ENCODE measurements at regions not wholly inside any gene's neighbourhood (a gene's known extent, or its start where the extent isn't known, plus 50 kb on each side); places are given as distances from the start of the nearest gene placed in this dataset.

DNA sequence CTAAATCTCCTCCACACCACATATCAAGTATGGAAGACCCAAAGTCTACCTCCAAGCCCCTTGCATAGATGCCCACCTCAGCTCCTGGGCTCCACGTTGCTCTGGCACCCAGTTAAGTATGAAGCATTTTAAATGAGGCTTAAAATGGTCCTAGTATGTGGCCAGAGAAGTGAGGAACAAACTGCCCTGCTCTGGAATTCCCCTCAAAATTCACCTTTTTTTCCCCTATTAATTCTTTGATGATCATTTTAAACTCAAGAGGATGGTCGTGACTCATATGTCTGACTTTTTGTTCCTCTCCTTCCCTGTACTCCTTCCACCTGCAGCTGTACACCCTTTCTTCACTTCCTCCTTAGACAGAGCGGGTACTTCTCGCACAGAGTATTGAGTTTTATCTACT, 234.5 kb upstream of the MYOCD start:
- DNase-seq (ENCODE audit: low read depth, low spot score) = no peak

- no peak for DNase-seq (ENCODE audit: low read depth, low spot score)
Observed at GRCh38 chr17:12438212-12438611, 227.5 kb upstream of the MYOCD start.

- no peak for DNase-seq (ENCODE audit: low read depth, low spot score)
Observed at GRCh38 chr17:12438813-12439586, 226.7 kb upstream of the MYOCD start.

GRCh38 chr17:12445331-12445730, 220.4 kb upstream of the MYOCD start:
- DNase-seq (ENCODE audit: low read depth, low spot score) = no peak

- no peak for DNase-seq (ENCODE audit: low read depth, low spot score)
Observed at GRCh38 chr17:12457493-12457892, 208.2 kb upstream of the MYOCD start.

DNA sequence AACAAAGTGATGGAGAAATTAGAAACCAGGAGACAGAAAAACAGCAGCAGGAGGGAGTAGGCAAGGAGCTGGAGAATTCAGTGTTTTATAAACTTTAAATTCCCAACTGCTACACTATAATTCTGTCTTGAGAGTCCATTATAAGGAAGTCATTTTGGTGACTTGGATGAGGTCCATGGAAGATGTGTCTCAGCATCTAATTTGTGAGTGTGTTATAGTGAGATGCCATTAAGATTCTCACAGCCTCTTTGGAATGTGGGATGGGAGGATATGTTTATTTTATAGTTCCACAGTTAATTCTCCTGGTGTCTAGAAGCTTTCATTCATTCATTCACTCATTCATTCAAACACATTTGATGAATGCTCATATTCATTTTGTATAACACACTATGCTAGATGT, 206.0 kb upstream of the MYOCD start:
- DNase-seq (ENCODE audit: low read depth, low spot score) = no peak

DNA sequence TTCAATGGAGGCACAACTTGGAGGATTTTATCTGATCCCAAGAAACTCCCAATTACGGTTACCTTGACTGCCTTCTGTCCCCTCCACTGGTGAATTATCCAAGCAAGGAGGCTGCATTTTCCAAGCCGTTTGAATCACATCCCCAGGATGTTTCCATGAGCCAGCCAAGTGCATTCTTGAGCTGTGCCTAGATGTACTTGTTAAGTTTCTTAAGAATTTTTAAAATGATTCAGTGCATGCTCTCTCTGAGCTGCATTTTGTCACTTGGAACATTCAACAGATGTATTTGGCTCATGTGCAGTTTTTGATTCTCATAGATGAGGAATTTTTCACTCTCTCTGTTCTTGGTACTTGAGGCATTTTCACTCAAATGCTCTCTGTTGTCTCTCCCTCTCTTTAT, 202.6 kb upstream of the MYOCD start:
- no peak for DNase-seq (ENCODE audit: low read depth, low spot score)

DNA sequence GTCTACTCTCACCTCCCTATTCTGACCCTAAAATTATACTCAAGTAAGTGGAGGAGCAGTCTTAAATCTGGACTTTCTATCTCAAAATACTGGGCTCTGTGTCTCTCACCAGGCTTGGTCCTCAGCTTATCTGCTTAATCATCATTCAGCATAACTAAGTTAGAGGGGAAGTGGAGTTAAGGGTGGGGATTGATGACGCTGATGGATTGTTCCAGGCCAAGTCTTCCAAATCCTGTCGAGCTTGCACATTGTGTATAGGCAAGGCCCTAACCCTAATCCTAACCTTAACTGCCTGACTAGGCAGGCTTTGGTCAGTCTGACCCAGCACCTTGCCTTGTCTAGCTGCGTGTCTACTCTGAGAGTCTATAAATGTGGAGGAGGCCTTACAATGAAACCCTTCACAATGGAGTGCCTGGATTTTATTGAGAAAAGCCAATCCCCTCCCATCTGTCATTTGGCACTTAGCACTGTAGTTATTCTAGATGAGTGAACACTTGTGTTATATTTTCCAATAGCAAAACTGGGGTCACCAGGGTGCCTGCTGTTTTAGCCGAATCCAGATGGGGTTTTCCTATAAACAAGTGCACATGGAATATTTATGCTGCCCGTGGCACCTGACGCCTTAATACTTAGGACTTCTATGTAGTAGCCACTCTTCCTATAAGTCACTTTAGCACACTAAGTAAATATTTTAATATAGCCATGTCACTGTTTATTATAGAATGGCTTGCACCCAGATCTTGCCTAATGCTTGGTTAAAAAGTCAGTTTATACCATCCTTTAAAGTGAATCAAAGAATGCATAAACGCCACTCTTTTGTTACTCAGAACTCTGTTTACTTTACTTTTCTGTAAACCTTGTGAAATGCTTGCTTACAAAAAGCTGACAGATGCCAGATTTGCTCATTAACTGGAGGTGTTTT, 193.2 kb upstream of the MYOCD start:
- DNase-seq (ENCODE audit: low read depth, low spot score) = no peak

GRCh38 chr17:12478311-12478710, 187.4 kb upstream of the MYOCD start:
- no peak for DNase-seq (ENCODE audit: low read depth, low spot score)

DNA sequence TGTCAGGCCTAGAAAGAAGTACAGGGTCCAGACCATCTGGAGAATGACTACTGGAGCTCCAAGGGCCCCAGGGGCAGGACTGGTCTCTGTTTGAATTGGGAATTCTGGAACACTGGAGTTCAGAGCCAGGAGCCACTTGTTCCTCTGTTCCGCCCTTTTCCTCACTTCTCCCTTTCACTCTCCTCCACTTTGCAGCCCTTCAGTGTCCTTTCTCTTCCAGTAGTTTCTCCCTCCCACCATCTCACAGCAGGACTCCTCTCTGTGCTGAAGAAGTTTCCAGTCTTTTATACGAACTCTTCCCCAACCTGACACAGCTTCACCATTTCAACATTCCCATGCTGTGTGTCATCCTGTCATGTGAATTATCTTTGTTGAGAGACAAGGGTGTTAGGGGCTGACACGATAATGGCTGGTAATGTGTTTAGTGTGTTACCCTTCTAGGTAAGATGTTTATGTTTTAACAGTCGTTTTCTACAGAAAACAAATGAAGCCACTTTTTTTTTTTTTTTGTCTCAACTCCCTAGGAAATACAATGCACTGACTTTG, 180.3 kb upstream of the MYOCD start:
- no peak for DNase-seq (ENCODE audit: low read depth, low spot score)

DNA sequence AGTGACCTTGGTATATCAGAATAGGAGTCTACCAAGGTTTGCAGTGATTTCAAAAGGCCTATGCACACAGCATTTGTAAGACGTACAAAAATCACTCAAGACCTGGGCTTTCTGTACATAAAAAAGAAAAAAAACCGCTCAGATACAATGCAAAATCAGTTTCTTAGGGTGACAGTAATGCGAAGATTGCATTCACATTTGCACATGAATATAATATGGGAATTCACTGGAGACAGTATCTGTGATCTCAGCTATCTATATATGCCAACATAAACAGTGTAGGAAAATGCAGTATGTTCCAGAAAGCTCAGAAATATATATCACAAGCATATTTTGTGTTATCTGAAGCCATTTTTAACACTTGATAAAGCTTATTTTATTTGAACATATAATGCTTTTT, 176.4 kb upstream of the MYOCD start:
- DNase-seq (ENCODE audit: low read depth, low spot score) = no peak

DNA sequence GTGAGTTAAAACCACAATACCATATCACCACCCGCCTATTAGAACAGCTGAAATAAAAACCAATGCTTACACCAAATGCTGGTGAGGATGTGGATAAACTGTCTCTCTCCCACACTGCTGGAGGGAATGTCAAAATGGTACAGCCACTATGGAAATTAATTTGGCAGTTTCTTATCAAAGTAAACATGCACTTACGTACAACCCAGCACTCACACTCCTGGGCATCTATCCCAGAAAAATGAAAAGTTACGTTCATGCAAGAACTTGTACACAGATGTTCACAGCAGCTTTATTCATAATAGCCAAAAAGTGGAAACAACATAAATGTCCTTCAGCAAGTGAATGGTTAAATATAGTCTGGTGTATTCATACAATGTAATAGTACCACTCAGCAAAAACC, 173.2 kb upstream of the MYOCD start:
- no peak for DNase-seq (ENCODE audit: low read depth, low spot score)

DNA sequence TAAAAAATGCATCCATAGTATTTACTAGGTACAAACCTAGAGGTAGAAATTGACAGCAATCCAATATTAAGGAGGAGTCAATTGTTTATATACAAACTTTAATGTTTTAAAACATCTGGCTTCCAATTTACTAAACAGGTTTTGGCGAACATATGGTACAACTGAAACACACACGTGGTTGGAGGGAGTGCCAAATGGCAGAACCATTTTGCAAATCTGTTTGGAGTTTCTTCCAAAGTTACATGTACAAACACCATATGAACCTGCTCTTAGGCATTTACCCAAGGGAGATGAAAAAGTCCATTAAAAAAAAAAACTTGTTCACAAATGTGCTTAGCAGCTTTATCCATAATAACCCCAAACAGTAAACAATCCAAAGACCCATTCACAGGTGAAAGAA, 159.8 kb upstream of the MYOCD start:
- no peak for DNase-seq (ENCODE audit: low read depth, low spot score)

GRCh38 chr17:12507026-12507595, 158.6 kb upstream of the MYOCD start:
- no peak for DNase-seq (ENCODE audit: low read depth, low spot score)

GRCh38 chr17:12509801-12510200, 155.9 kb upstream of the MYOCD start:
- DNase-seq (ENCODE audit: low read depth, low spot score) = no peak

- no peak for DNase-seq (ENCODE audit: low read depth, low spot score)
Observed at GRCh38 chr17:12510535-12510934, 155.2 kb upstream of the MYOCD start.

DNA sequence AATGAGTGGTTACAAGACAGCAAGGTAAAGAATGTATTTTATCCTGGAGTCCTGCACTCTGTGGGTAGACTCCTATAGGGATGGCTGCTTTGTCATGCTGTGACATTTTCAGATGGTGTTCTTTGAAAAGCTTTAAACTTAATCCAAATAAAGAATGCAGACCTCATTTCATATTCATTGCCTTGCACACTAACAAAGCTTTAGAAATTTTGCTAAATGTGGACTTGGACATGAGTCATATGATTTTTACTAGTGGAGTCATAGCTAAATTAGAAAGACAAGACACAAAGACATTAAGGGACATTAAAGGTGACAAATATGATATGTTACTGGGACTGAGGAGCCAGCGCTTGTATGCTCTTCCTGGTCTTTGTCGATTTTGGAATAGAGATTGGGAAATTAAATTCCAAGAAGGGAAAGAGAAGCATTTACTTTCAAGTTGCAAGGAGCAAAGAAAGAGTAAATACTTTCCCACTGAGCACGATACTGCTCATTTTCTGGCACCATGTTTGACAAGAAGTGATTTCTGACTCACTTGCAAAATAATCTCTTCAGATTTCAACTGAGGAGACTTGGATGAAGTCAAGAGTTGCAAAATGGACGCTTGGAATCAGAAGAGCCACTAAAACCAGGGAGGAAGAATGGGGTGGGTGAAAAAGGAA, 152.9 kb upstream of the MYOCD start:
- DNase-seq (ENCODE audit: low read depth, low spot score) = no peak

DNA sequence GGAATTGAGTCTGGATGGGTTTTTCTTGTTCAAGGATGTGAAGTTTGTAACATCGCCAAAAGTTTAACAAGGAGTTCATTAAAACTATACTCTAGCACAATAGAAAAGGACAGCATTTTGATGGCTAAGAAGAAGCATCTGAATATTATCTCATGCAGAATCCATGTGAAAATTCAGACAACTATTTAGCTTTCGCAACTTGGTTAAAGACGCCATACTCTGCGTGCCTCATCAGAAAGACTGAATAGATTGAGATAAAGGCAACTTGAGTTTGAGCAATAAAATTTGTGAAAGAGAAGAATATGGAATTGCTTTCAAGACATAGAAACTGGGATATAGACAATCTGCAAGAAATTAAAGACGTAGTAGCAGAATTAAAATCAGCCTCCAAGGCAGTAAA, 151.1 kb upstream of the MYOCD start:
- DNase-seq (ENCODE audit: low read depth, low spot score) = no peak

DNA sequence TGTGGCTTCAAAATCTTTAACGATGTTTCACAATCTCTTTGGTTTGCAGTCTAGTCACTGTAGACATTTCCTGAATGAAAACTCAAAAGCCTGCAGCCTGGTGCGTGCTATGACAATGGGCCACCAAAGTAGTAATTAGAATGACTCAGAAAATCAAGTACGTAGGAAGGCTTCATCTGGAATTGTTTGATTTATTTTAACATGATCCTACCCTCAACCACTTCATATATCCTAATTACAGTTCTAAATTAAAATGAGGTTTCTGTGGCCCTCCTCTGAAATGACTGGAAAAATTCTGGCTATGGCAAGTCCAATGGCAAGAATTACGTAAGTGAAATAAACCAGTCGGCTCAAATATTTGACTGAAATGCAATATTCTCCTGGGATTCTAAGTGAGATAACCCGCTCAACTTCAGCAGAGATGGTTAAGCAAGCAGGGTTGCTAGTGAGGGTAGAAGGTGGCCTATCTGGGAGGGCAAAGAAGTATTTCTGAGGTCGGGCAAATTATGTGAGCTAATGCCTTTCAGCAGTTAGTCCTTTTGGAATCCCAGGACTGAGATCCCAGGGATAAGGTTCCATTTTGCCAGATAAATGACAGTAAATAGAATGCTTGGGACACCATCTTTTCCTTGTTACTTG, 145.6 kb upstream of the MYOCD start:
- no peak for DNase-seq (ENCODE audit: low read depth, low spot score)

- no peak for DNase-seq (ENCODE audit: low read depth, low spot score)
Observed at GRCh38 chr17:12521416-12521815, 144.3 kb upstream of the MYOCD start.

GRCh38 chr17:12522336-12522735, 143.4 kb upstream of the MYOCD start:
- DNase-seq (ENCODE audit: low read depth, low spot score) = no peak
